ENCODE measurements at regions not wholly inside any gene's neighbourhood (a gene's known extent, or its start where the extent isn't known, plus 50 kb on each side); places are given as distances from the start of the nearest gene placed in this dataset.

DNA sequence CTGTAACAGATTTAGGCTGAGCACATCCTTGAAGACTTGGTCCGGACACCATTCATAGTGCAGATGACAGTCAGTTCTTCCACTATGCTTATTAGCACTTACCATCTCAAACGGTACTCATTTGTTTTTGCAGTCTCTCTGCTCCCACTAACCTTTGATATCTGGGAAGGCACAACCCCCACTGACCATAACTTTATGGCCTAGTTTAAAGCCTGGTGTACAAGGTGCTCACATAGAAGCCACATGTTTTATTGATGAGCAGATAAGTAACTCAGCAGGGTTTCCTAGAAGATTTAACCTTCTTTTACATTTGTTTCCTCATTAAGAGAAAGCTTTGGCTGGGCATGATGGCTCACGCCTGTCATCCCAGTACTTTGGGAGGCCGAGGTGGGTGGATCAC, 119.3 kb upstream of the MAGI3 start:
- TF ChIP-seq, protein P1, sequence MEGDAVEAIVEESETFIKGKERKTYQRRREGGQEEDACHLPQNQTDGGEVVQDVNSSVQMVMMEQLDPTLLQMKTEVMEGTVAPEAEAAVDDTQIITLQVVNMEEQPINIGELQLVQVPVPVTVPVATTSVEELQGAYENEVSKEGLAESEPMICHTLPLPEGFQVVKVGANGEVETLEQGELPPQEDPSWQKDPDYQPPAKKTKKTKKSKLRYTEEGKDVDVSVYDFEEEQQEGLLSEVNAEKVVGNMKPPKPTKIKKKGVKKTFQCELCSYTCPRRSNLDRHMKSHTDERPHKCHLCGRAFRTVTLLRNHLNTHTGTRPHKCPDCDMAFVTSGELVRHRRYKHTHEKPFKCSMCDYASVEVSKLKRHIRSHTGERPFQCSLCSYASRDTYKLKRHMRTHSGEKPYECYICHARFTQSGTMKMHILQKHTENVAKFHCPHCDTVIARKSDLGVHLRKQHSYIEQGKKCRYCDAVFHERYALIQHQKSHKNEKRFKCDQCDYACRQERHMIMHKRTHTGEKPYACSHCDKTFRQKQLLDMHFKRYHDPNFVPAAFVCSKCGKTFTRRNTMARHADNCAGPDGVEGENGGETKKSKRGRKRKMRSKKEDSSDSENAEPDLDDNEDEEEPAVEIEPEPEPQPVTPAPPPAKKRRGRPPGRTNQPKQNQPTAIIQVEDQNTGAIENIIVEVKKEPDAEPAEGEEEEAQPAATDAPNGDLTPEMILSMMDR (IDR thresholded peaks at IDR 0.05): no peak
- no peak for TF ChIP-seq POLR2A (IDR thresholded peaks at IDR 0.05)

Measured in body of pancreas (tissue), 4 donors.